NCI-H446 treated with DMSO at 0.1 percent for 48 hours (cell line): ENCODE measurements at regions not wholly inside any gene's neighbourhood (a gene's known extent, or its start where the extent isn't known, plus 50 kb on each side); places are given as distances from the start of the nearest gene placed in this dataset.

ENCODE experiments used
- DNase-seq: peaks from one replicate; lab custom pipeline; 2025; lab: John Stamatoyannopoulos, UW

GRCh38 chr2:200013906-200014305 is 58.5 kb downstream of the MAIP1 start:
- DNase-seq = no peak

GRCh38 chr2:200021449-200022114 is 66.2 kb downstream of the MAIP1 start:
- DNase-seq = no peak

GRCh38 chr2:200022511-200022910 is 67.1 kb downstream of the MAIP1 start:
- no peak for DNase-seq

- DNase-seq = no peak
These were observed 68.2 kb downstream of the MAIP1 start for GRCh38 chr2:200023570-200023969.

- no peak for DNase-seq
These were observed 70.3 kb downstream of the MAIP1 start for GRCh38 chr2:200025717-200026116.

- no peak for DNase-seq
These were observed 71.2 kb downstream of the MAIP1 start for GRCh38 chr2:200026332-200027230.

- DNase-seq = no peak
These were observed 73.6 kb downstream of the MAIP1 start for GRCh38 chr2:200028998-200029397.

- no peak for DNase-seq
These were observed 77.5 kb downstream of the MAIP1 start for GRCh38 chr2:200032895-200033294.

- no peak for DNase-seq
These were observed 78.5 kb downstream of the MAIP1 start for GRCh38 chr2:200033929-200034328.

GRCh38 chr2:200034816-200035215 is 79.4 kb downstream of the MAIP1 start:
- no peak for DNase-seq

GRCh38 chr2:200039724-200040650 is 84.6 kb downstream of the MAIP1 start:
- DNase-seq = no peak

- no peak for DNase-seq
These were observed 85.4 kb downstream of the MAIP1 start for GRCh38 chr2:200040831-200041230.

- no peak for DNase-seq
These were observed 86.3 kb downstream of the MAIP1 start for GRCh38 chr2:200041639-200042038.

- no peak for DNase-seq
These were observed 86.8 kb downstream of the MAIP1 start for GRCh38 chr2:200042102-200042735.

GRCh38 chr2:200042944-200043343 is 87.6 kb downstream of the MAIP1 start:
- DNase-seq = no peak

- DNase-seq = no peak
These were observed 89.1 kb downstream of the MAIP1 start for GRCh38 chr2:200044453-200044852.

GRCh38 chr2:200048421-200048820 is 93.0 kb downstream of the MAIP1 start:
- no peak for DNase-seq

GRCh38 chr2:200049086-200049485 is 93.7 kb downstream of the MAIP1 start:
- no peak for DNase-seq

GRCh38 chr2:200050921-200051610 is 95.7 kb downstream of the MAIP1 start:
- DNase-seq = no peak

GRCh38 chr2:200051611-200051945 is 96.2 kb downstream of the MAIP1 start:
- no peak for DNase-seq

- DNase-seq = no peak
These were observed 97.2 kb downstream of the MAIP1 start for GRCh38 chr2:200052627-200053026.
